ENCODE measurements at regions not wholly inside any gene's neighbourhood (a gene's known extent, or its start where the extent isn't known, plus 50 kb on each side); places are given as distances from the start of the nearest gene placed in this dataset.

- no peak for TF ChIP-seq CTCF (IDR thresholded peaks at IDR 0.05; ENCODE audit: low read depth, low read length)
- no peak for DNase-seq (ENCODE audit: extremely low read depth, low read depth)
Measured at GRCh38 chr9:106626936-106627335, 236.0 kb upstream of the ZNF462 start.

GRCh38 chr9:106632621-106633020, 230.3 kb upstream of the ZNF462 start:
- DNase-seq (ENCODE audit: extremely low read depth, low read depth), result no peak
- TF ChIP-seq CTCF (IDR thresholded peaks at IDR 0.05; ENCODE audit: low read depth, low read length), result no peak

GRCh38 chr9:106634183-106634582, 228.8 kb upstream of the ZNF462 start:
- TF ChIP-seq CTCF (IDR thresholded peaks at IDR 0.05; ENCODE audit: low read depth, low read length), result no peak
- DNase-seq (ENCODE audit: extremely low read depth, low read depth), result no peak

GRCh38 chr9:106634641-106635040, 228.3 kb upstream of the ZNF462 start:
- no peak for TF ChIP-seq CTCF (IDR thresholded peaks at IDR 0.05; ENCODE audit: low read depth, low read length)
- no peak for DNase-seq (ENCODE audit: extremely low read depth, low read depth)

GRCh38 chr9:106637486-106637885, 225.5 kb upstream of the ZNF462 start:
- TF ChIP-seq CTCF (IDR thresholded peaks at IDR 0.05; ENCODE audit: low read depth, low read length), result no peak
- DNase-seq (ENCODE audit: extremely low read depth, low read depth), result no peak

- no peak for TF ChIP-seq CTCF (IDR thresholded peaks at IDR 0.05; ENCODE audit: low read depth, low read length)
- no peak for DNase-seq (ENCODE audit: extremely low read depth, low read depth)
Measured at GRCh38 chr9:106639873-106640568, 222.9 kb upstream of the ZNF462 start.

- no peak for DNase-seq (ENCODE audit: extremely low read depth, low read depth)
- TF ChIP-seq CTCF (IDR thresholded peaks at IDR 0.05; ENCODE audit: low read depth, low read length), result no peak
Measured at GRCh38 chr9:106643211-106643930, 219.6 kb upstream of the ZNF462 start.
